ENCODE measurements at regions not wholly inside any gene's neighbourhood (a gene's known extent, or its start where the extent isn't known, plus 50 kb on each side); places are given as distances from the start of the nearest gene placed in this dataset.

DNA sequence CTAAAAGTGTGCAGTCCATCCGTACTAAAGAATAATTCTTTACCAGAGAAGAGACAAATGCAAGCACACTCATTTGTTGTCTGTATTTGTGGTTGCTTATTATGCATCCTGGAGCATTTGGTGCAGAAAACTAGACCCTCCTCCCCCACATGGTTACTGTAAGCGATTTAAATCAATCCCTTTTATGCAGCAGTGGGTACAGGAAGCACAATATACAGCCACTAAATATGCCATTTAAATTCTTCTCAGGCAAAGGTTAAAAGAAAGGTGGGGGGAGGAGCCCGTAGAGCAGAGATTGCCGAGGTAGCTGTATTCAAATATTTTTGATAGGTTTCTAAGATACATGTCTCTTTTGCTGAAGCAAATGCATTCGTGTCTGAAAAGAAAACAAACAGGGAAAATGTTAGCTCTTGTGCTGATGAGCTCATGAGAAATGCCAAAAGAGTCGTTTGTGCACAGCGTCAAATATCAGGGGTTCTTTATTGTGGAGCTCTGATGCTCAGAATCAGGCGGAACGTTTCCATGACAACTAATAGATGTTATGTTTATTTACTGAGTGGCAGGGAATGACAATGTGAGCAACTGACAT lies 131.3 kb upstream of the NPVF start:
- TF ChIP-seq, protein P1, sequence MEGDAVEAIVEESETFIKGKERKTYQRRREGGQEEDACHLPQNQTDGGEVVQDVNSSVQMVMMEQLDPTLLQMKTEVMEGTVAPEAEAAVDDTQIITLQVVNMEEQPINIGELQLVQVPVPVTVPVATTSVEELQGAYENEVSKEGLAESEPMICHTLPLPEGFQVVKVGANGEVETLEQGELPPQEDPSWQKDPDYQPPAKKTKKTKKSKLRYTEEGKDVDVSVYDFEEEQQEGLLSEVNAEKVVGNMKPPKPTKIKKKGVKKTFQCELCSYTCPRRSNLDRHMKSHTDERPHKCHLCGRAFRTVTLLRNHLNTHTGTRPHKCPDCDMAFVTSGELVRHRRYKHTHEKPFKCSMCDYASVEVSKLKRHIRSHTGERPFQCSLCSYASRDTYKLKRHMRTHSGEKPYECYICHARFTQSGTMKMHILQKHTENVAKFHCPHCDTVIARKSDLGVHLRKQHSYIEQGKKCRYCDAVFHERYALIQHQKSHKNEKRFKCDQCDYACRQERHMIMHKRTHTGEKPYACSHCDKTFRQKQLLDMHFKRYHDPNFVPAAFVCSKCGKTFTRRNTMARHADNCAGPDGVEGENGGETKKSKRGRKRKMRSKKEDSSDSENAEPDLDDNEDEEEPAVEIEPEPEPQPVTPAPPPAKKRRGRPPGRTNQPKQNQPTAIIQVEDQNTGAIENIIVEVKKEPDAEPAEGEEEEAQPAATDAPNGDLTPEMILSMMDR (IDR thresholded peaks at IDR 0.05), result no peak
- no peak for TF ChIP-seq POLR2A (IDR thresholded peaks at IDR 0.05)

All from Peyer's patch (tissue), 4 donors.